ENCODE measurements at regions not wholly inside any gene's neighbourhood (a gene's known extent, or its start where the extent isn't known, plus 50 kb on each side); places are given as distances from the start of the nearest gene placed in this dataset.

GRCh38 chr20:37584238-37584807 is 56.6 kb upstream of the BLCAP start:
- DNase-seq, result peak; percentile 78
- TF ChIP-seq CTCF (IDR thresholded peaks at IDR 0.05; ENCODE audit: low read depth, low read length), result no peak
- Histone ChIP-seq H3K36me3 (no peaks in the 10 kb centered on the region), H3K4me3 (ENCODE audit: low read depth, low read length) (no peak overlapping the region), H3K9me3 (ENCODE audit: severe bottlenecking) (no peaks in the 10 kb centered on the region), H3K27me3 (ENCODE audit: insufficient read depth, low read depth, severe bottlenecking) (no peaks in the 10 kb centered on the region), H3K27ac (0 out of 2 replicates have a peak overlapping the region, but pooled peaks have one; percentile 20)

GRCh38 chr20:37581246-37581645 is 53.6 kb upstream of the BLCAP start:
- Histone ChIP-seq H3K4me3 (ENCODE audit: low read depth, low read length) (no peak overlapping the region), H3K9me3 (ENCODE audit: severe bottlenecking) (no peaks in the 10 kb centered on the region), H3K27ac (no peak overlapping the region), H3K36me3 (no peaks in the 10 kb centered on the region), H3K27me3 (ENCODE audit: insufficient read depth, low read depth, severe bottlenecking) (no peaks in the 10 kb centered on the region)
- TF ChIP-seq CTCF (IDR thresholded peaks at IDR 0.05; ENCODE audit: low read depth, low read length), result no peak
- DNase-seq, result no peak

DNA sequence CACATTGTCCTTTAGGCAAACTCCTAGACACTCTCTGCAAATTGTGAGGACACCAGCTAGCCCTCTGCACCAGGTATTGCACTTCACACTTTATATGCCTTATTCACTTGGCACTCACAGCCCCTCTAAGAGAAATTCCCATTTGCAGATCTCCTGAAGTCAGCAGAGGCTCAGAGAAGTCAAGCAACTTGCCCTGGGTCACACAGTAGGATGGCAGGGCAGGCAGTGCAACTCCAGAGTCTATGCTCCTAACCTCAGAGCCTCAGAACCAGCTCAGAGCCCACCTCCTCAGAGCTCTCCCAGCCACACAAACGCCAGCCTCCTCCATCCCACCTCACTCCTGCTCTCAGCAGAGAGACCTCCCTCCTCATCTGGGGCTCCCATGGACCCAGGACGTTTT is 52.4 kb upstream of the BLCAP start:
- DNase-seq, result no peak
- Histone ChIP-seq H3K27me3 (ENCODE audit: insufficient read depth, low read depth, severe bottlenecking) (no peaks in the 10 kb centered on the region), H3K9me3 (ENCODE audit: severe bottlenecking) (no peaks in the 10 kb centered on the region)

DNA sequence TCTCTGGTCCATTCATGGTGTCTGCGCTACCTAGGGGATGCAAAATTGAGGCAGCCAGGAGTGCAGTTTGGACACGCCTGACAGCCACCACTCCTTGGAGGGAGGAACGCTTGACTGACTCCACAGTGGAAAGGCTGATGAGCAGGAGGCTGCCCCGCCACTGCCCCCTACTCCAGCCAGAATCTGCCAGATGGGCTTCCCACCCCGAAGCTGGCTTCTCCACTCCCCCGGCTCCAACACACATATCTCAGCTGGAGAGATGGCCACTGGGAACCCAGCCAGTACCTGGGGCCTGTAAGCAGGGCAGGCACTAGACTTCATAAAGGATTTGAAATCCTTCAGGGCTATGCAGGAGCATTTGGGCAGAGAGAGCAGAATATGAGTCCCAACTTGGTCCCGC is 51.4 kb upstream of the BLCAP start:
- Histone ChIP-seq H3K27ac (no peak overlapping the region), H3K27me3 (ENCODE audit: insufficient read depth, low read depth, severe bottlenecking) (no peaks in the 10 kb centered on the region), H3K9me3 (ENCODE audit: severe bottlenecking) (no peaks in the 10 kb centered on the region), H3K36me3 (no peaks in the 10 kb centered on the region), H3K4me3 (ENCODE audit: low read depth, low read length) (no peak overlapping the region)
- no peak for DNase-seq
- TF ChIP-seq CTCF (IDR thresholded peaks at IDR 0.05; ENCODE audit: low read depth, low read length), result no peak

More for the DNA sequence above, 52.4 kb upstream of the BLCAP start:
- Histone ChIP-seq H3K36me3 (no peaks in the 10 kb centered on the region), H3K4me3 (ENCODE audit: low read depth, low read length) (no peak overlapping the region), H3K27ac (no peak overlapping the region)
- TF ChIP-seq CTCF (IDR thresholded peaks at IDR 0.05; ENCODE audit: low read depth, low read length), result no peak

DNA sequence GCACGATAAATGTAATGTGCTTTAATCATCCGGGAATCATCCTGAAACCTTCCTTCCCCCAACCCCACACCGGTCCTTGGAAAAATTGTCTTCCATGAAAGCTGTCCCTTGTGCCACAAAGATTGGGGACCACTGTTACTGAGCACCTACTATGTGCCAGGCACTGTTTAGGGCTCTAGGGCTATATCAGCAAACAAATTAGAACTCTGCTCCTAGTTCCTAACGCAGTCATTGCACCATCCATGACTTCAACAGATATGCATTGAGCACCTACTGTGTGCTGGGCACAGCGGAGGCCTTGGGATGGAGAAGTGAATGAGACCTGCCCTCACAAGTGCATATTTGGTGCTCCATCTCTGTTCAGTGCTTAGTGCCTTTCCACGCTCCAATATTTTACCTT is 50.3 kb upstream of the BLCAP start:
- TF ChIP-seq CTCF (IDR thresholded peaks at IDR 0.05; ENCODE audit: low read depth, low read length), result no peak
- no peak for DNase-seq
- Histone ChIP-seq H3K27me3 (ENCODE audit: insufficient read depth, low read depth, severe bottlenecking) (no peaks in the 10 kb centered on the region), H3K4me3 (ENCODE audit: low read depth, low read length) (no peak overlapping the region), H3K27ac (no peak overlapping the region), H3K36me3 (no peaks in the 10 kb centered on the region), H3K9me3 (ENCODE audit: severe bottlenecking) (no peaks in the 10 kb centered on the region)
